Activated CD8-positive, alpha-beta memory T cell treated with anti-CD3 and anti-CD28 coated beads for 24 hours (primary cell): ENCODE measurements at regions not wholly inside any gene's neighbourhood (a gene's known extent, or its start where the extent isn't known, plus 50 kb on each side); places are given as distances from the start of the nearest gene placed in this dataset.

Experiments
- DNase-seq: peaks from one replicate; pipeline ENCODE4 v3.0.0-alpha.2; 2020

DNA sequence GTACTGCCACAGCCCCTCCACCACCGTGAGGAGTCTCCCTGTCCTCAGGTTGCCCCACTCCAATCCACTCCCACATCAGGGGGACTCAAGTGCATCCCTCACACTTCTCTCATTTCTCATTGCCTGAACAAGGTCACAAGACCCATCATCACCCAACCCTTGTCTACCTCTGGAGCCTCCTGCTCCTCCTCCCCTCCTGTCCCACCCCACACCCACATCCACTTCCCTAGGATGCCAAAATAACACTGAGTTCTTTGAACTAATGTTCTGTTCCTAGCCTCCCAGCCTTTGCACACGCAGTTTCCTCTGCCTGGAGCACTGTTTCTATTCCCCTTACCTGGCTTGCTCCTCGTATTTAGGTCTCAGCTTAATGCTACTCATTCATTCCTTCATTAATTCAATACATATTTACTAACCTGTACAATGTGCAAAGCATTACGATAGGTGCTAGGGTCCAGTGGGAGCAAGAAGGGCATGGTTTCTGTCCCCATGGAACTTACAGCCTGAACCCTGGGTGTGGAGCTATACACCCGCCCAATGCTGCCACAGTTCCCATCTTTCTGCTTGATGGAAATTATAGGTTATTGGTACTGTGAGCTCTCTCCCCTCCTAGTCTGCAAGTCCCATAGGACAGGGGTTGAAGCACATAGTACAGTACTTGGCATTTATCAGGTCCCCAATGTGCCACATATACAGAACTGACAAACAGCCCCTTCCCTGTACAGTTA, 96.1 kb upstream of the GRIK3 start:
- no peak for DNase-seq

DNA sequence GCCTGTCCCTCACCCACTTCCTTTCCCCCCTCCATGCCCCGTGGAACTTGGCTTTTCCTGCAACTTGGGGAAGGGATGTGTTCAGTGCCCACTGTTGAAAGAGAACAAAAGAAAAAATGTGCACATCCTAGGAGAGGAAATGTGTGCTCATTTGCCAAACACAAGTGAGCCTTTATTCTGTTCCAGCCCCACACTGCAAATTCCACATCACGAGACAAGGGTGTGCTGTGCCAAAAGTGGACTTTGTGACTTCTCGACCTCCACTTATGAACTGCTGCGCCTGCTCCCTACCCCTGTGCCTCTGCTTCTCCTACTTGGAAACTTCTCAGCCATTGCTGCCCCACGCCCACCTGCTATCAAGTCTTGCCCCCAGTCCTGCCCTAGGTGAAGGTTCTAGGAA, 97.0 kb upstream of the GRIK3 start:
- DNase-seq: no peak

DNA sequence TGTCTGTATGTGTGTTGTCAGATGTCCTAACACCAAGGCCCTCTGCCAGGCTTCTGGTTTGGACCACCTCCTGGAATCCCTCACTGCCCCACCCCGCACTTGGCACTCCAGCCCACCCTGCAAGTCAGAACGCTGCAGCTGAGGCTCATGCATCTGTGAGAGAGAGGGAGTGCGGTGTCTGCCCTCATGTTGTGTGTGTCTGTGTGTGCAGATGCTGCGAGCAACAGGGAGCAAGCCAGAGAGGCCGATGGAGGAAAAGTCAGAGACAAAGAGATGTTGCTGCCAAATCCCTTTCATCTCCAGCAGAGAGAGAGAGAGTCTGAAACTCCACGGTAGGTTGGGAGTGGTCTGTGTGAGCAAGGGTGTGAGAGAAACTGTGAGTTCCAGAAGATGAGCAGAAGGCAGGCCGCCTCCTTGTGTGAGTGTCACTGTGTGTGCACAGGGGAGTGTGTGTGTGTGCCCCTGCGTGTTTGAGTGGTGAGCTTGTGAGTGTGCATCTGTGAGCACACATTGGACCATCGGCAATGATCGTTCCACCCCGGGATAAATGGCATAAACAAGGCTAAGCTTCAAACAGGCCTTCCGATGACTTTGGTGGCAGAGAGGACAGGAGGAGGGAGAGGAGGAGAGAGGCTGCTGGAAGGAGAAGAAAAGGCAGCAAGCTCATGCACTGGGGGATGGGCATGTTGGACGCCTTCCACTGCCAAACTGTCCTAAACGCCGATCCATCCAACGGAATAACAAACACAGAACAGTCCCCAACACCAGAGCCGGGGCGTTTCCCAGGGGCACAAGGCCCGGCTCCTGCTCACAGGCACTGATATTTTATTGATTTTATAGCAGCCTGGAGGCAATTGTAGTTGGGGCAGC, 99.2 kb upstream of the GRIK3 start:
- no peak for DNase-seq

GRCh38 chr1:37134599-37134998, 100.3 kb upstream of the GRIK3 start:
- no peak for DNase-seq

DNA sequence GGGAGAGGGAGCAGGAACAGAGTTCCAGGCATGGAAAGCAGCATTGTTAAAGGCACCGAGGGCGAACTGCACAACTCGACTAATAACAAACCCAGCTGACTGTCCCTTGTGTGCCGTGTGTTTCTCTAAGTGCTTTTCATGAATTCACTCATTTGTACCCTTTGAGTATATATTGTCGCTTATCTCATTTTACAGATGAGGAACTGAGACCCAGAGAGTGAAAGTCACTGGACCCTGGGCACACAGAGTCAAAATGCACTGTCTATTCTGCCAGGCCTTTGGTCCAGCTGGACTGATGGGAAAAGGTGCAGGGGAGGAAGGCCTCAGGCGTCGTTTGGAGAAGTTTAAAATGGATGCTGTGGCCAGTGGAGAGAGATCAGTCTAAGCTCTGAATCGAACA, 100.7 kb upstream of the GRIK3 start:
- DNase-seq: no peak

- no peak for DNase-seq
Observed at GRCh38 chr1:37137014-37137413, 102.7 kb upstream of the GRIK3 start.

GRCh38 chr1:37137601-37138000, 103.3 kb upstream of the GRIK3 start:
- no peak for DNase-seq

GRCh38 chr1:37143800-37144199, 109.5 kb upstream of the GRIK3 start:
- no peak for DNase-seq

GRCh38 chr1:37146071-37146470, 111.8 kb upstream of the GRIK3 start:
- no peak for DNase-seq

DNA sequence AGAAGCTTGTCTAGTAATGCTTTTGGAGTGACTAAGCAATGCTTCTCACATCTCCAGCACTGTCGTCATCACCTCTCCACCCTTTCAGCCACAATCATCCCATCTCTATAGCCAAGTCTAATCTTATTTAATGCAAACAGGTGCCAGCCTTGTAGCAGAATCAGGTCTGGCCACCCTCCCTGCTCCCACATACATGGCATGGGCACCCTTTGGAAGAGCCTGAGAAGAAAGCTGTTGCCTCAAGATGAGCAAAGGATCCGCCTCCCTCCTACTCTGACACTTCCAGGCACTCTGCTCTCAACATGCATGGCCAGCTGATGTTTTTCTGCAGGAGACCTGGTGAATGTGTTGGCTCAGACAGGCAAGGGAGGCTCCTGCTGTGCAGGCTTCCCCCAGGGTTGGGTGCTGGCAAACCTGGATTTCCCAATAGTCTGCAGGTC, 113.1 kb upstream of the GRIK3 start:
- peak; percentile 3 for DNase-seq

GRCh38 chr1:37147906-37148305, 113.6 kb upstream of the GRIK3 start:
- peak; percentile 3 for DNase-seq

GRCh38 chr1:37148663-37149062, 114.3 kb upstream of the GRIK3 start:
- peak; percentile 9 for DNase-seq

GRCh38 chr1:37149296-37149695, 115.0 kb upstream of the GRIK3 start:
- peak; percentile 7 for DNase-seq

- peak; percentile 33 for DNase-seq
Observed at GRCh38 chr1:37150986-37151385, 116.7 kb upstream of the GRIK3 start.

DNA sequence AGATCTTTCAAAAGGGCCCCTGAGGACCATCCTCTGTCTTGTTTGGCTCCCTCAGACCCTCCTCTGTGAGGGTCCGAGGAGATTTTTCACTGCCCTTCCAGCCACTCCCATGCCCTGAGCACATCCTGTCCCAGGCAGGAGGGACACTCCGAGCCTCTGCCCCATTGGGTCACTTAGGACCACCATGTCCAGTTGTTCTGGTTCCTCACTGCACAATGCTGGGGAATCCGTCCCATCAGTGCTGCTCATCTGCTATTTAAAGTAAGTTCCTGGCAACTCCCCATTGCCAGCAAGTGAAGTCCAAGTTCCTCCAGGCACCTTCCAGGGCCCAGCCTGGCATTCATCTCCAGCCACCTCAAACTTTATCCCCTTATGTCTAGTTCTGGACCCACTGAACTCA, 117.5 kb upstream of the GRIK3 start:
- peak; percentile 24 for DNase-seq

DNA sequence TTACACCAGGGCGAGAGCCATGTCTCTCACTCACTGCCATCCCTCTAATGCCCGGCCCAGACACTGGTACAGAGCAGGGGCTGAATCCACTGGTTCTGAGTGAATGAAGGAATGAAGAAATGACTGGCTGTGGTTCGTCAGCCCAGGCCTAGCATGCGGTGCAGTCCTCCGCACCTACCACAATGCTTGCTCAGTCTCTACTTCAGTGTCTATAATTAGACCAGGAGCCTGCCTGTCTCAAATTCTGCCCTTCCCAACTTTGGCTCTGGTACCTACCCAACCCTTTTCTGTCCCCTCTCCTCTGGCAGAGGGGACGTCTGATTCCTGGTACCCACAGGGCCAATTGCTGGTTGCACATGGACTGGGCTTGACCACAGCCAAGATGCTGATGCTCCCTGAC, 118.2 kb upstream of the GRIK3 start:
- DNase-seq: peak; percentile 26

DNA sequence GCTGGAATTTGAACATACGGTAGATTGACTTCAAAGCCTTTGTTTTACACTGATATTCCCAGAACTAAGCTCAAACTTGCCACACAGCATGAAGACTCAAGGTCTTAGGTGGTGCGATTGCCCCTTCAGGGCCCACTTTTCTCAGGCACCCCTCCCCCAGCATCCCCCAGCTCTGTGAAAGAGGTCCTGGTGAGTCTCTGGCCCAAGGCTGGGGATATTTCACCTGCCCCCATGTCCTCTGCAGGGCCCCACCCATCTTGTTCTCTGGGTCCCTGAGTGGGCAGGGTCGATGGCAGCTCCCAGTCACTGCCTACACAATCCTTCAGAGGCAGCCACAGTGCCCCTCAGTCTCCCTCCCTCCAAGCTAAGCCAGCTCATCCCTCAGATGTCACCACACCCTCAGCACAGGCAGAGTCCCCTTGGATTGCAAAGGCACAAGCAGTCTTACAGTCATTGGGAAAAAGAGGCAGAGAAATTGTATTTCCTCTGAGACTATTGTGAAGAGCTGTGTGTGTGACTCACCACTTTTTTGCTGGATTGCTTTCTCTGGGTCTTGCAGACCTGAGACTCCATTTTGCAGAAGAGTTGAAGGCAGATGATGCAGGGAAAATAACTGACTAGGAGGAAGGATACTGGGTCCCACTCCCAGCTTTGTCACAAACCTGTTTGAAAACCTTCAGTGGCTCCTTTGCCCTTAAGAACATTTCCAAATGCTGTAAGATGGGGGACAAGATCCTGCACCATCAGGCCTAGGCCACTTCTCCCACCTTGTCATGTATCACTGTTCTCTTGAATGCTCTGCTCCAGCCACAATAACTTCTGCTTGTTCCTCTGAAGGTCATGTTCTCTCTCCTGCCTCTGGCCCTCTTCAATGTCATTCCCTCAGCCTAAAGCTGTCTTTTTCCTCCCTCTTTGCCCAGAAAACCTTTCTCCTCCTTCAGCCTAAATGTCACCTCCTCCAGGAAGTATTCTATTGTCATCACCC, 119.1 kb upstream of the GRIK3 start:
- DNase-seq: no peak

- peak; percentile 11 for DNase-seq
Observed at GRCh38 chr1:37156646-37157045, 122.3 kb upstream of the GRIK3 start.

GRCh38 chr1:37157634-37158033, 123.3 kb upstream of the GRIK3 start:
- peak; percentile 11 for DNase-seq

- peak; percentile 32 for DNase-seq
Observed at GRCh38 chr1:37158113-37158749, 123.9 kb upstream of the GRIK3 start.

DNA sequence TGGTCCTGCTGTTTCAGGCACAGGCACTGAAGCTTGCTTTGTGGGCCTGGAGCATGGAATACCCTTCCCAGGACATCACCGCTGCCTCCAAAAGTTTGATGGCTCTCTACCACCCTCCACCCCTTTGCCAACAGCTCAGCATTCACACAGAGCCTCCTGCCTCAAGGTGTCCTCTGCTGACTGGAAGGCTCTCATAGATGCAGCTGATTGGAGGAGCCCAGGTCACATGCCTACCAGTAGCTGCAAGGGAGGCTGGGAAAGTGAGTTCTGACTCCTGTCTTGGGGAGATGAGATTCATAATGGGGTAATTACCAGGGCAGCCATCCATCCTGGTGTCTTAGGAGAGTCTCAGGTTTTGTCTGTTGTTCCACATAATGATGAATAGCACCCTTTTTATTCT, 124.8 kb upstream of the GRIK3 start:
- DNase-seq: peak; percentile 35

GRCh38 chr1:37161171-37161570, 126.9 kb upstream of the GRIK3 start:
- DNase-seq: no peak
